GM12878 (cell line): ENCODE measurements at regions not wholly inside any gene's neighbourhood (a gene's known extent, or its start where the extent isn't known, plus 50 kb on each side); places are given as distances from the start of the nearest gene placed in this dataset.
"Not testable (repeated sequence)": the region's sequence is repeated elsewhere in the genome, so short reads cannot be mapped to it uniquely, and the experiment has no call there.

ENCODE experiments used
- ATAC-seq: fragments of 200-7000 bp; cut with Tn5 transposase; 3 replicates; pipeline ENCODE4 v1.9.1; 2020; ENCODE audit warnings: mild to moderate bottlenecking, moderate library complexity
- BruUV-seq: library from RNA; stranded (reverse); fragments of 400-500 nt; replicated peaks from 2 replicates; lab custom pipeline; 2021; lab: Mats Ljungman, UMichigan
- CTCF ChIA-PET: fragments of 300-600 bp; sonication (Branson Sonifier 250); formaldehyde crosslinking; extraction: SDS; loops from one replicate; lab custom pipeline; 2021; ENCODE audit warnings: inconsistent platforms; lab: Yijun Ruan, JAX
- POLR2A ChIA-PET: fragments of 350-600 bp; formaldehyde crosslinking; extraction: SDS; loops from one replicate; lab custom pipeline; 2021; ENCODE audit warnings: inconsistent platforms; lab: Charles Lee
- RAD21 ChIA-PET: fragments of 300-600 bp; sonication (Branson Sonifier 250); formaldehyde crosslinking; loops from one replicate; lab custom pipeline; 2023; ENCODE audit warnings: antibody characterized with exemption; ENCODE audit not compliant: unreplicated experiment; lab: Charles Lee
- SMC1A ChIA-PET: fragments of 300-600 bp; sonication (Branson Sonifier 250); formaldehyde crosslinking; loops from one replicate; lab custom pipeline; 2023; ENCODE audit not compliant: unreplicated experiment, uncharacterized antibody; lab: Charles Lee
- DNase-seq: peaks from one replicate; pipeline ENCODE4 v3.0.0-alpha.2; 2011; ENCODE audit warnings: low read depth, low spot score
- FAIRE-seq: peaks from 3 replicates; lab custom pipeline; 2011; peaks lifted over from hg19 to GRCh38; lab: Jason Lieb, UNC
- H2AFZ ChIP-seq: 2 replicates; pipeline ENCODE4 v1.6.0; 2011; ENCODE audit warnings: low read depth, low read length, control low read depth; ENCODE audit not compliant: control insufficient read depth
- H3K27ac ChIP-seq: 2 replicates; pipeline ENCODE4 v1.5.1; 2011; ENCODE audit warnings: control low read depth; ENCODE audit not compliant: control insufficient read depth, insufficient read depth
- H3K27me3 ChIP-seq, 2 experiments: replicated peaks in 1 of 2; 2 replicates each; pipeline versions ENCODE4 v1.6.0 to v1.6.1; 2011; ENCODE audit warnings: low read length in 1 of 2; ENCODE audit not compliant: control insufficient read depth in 2 of 2, insufficient read depth in 2 of 2
- H3K36me3 ChIP-seq, 2 experiments: 2 replicates each; pipeline ENCODE4 v1.5.1; 2011; ENCODE audit warnings: low read length in 1 of 2; ENCODE audit not compliant: control insufficient read depth in 2 of 2, insufficient read depth in 2 of 2
- H3K4me1 ChIP-seq: 2 replicates; pipeline ENCODE4 v1.6.1; 2011; ENCODE audit warnings: mild to moderate bottlenecking, low read length, moderate library complexity, mixed read lengths; ENCODE audit not compliant: control insufficient read depth, insufficient read depth
- H3K4me2 ChIP-seq: 2 replicates; pipeline ENCODE4 v1.6.0; 2011; ENCODE audit warnings: control low read depth; ENCODE audit not compliant: control insufficient read depth, insufficient read depth
- H3K4me3 ChIP-seq: fragments of 200-600 bp; sonication (generic); 2 replicates; pipeline ENCODE4 v1.5.1; 2016
- H3K79me2 ChIP-seq: 2 replicates; pipeline ENCODE4 v1.6.0; 2011; ENCODE audit warnings: low read length; ENCODE audit not compliant: control insufficient read depth, insufficient read depth
- H3K9ac ChIP-seq: 2 replicates; pipeline ENCODE4 v1.8.0; 2011; ENCODE audit warnings: low read length, control low read depth, mixed read lengths; ENCODE audit not compliant: control insufficient read depth, insufficient read depth
- H3K9me3 ChIP-seq: replicated peaks from 3 replicates; pipeline ENCODE4 v1.5.1; 2011; ENCODE audit warnings: mild to moderate bottlenecking, low read length; ENCODE audit not compliant: control insufficient read depth, insufficient read depth
- H4K20me1 ChIP-seq: 2 replicates; pipeline ENCODE4 v1.6.0; 2011; ENCODE audit not compliant: control insufficient read depth, insufficient read depth
- IKZF1 ChIP-seq: fragments of 450-650 bp; conservative IDR thresholded peaks from 2 replicates; pipeline ENCODE4 v1.6.1; 2017; ENCODE audit warnings: antibody characterized with exemption, mild to moderate bottlenecking
- WGBS: methylation state at CpG from one replicate; pipeline ENCODE4 v1.1.6; 2016; ENCODE audit warnings: low lambda C conversion rate; ENCODE audit not compliant: insufficient replicate concordance, insufficient coverage; ENCODE audit errors: missing lambda C conversion rate; 5-methylcytosine and 5-hydroxymethylcytosine counted together
- in situ Hi-C: fragments of 300-500 bp; cut with MboI; formaldehyde crosslinking; loops from 9 replicates; pipeline ENCODE4 v1.14.3; 2018; ENCODE audit warnings: mixed read lengths
- intact Hi-C: fragments of 100-400 bp; cut with micrococcal nuclease; formaldehyde crosslinking; loops from one replicate; pipeline ENCODE4 v1.14.2; 2022; ENCODE audit not compliant: unreplicated experiment

DNA sequence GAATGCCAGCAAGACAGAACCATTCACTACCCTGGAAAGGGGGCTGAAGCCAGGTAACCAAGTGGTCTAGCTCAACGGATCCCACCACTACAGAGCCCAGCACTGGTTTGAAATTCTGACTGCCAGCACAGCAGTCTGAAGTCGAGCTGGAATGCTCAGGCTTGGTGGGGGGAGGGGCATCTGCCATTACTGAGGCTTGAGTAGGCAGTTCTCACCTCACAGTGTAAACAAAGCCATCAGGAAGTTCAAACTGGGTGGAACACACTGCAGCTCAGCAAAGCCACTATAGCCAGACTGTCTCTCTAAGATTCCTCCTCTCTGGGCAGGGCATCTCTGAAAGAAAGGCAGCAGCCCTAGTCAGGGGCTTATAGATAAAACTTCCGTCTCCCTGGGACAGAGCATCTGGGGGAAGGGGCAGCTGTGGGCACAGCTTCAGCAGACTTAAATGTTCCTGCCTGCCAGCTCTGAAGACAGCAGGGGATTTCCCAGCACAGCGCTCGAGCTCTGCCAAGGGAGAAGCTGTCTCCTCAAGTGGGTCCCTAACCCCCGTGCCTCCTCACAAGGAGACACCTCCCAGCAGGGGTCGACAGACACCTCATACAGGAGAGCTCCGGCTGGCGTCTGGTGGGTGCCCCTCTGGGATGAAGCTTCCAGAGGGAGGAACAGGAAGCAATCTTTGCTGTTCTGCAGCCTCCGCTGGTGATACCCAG lies 188.1 kb upstream of the EDNRA start:
- POLR2A ChIA-PET, H3K27me3 ChIP-seq: not testable (repeated sequence)
- ATAC-seq = peak; percentile 27; the same call in 1 of the 3 replicates

DNA sequence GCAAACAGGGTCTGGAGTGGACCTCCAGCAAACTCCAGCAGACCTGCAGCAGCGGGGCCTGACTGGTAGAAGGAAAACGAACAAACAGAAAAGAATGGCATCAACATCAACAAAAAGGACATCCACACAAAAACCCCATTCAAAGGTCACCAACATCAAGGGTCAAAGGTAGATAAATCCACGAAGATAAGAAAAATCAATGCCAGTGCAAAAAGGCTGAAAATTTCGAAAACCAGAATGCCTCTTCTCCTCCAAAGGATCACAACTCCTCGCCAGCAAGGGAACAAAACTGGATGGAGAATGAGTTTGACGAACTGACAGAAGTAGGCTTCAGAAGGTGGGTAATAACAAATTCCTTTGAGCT lies 187.6 kb upstream of the EDNRA start:
- DNase-seq, H3K4me3 ChIP-seq, H3K9me3 ChIP-seq, BruUV-seq, H3K4me1 ChIP-seq, H3K9ac ChIP-seq, H4K20me1 ChIP-seq, in situ Hi-C loops, intact Hi-C loops, H3K27ac ChIP-seq, H3K36me3 ChIP-seq, H2AFZ ChIP-seq, H3K4me2 ChIP-seq, H3K27me3 ChIP-seq, FAIRE-seq, H3K79me2 ChIP-seq, RAD21 ChIA-PET, ATAC-seq: not testable (repeated sequence)
- WGBS = 0% methylated on average over 6 of the region's 6 CpGs
- SMC1A ChIA-PET = interaction anchor here (1.3 kb wide), 1 partner anchor 72 kb away, joined by 3 read pairs; no protein-coding TSS in a partner anchor
- POLR2A ChIA-PET = interaction anchor here (0.7 kb wide), 1 partner anchor 1351 kb away, joined by 4 read pairs; no protein-coding TSS in a partner anchor
- CTCF ChIA-PET = interaction anchor here (1.3 kb wide), 1 partner anchor 294 kb away, joined by 5 read pairs; no protein-coding TSS in a partner anchor

More for the DNA sequence above, 188.1 kb upstream of the EDNRA start:
- 0 out of 2 replicates have a peak, but pooled peaks have one; percentile 21 for TF ChIP-seq IKZF1
- TF ChIP-seq, all 136 proteins: peak for 1; not testable (repeated sequence) for 135
- ChIA-PET CTCF (interaction anchor here (1.3 to 1.4 kb wide), 2 partner anchors 294 to 296 kb away, joined by 5 to 6 read pairs; no protein-coding TSS in a partner anchor), SMC1A (interaction anchor here (1.3 kb wide), 1 partner anchor 73 kb away, joined by 3 read pairs; no protein-coding TSS in a partner anchor), RAD21 (interaction anchor here (0.6 kb wide), 1 partner anchor 123 kb away, joined by 3 read pairs; no protein-coding TSS in a partner anchor)
- H2AFZ ChIP-seq, FAIRE-seq, intact Hi-C loops, H3K4me2 ChIP-seq, H3K4me1 ChIP-seq, H3K79me2 ChIP-seq, H3K4me3 ChIP-seq, H4K20me1 ChIP-seq, BruUV-seq, DNase-seq, in situ Hi-C loops, H3K9ac ChIP-seq, H3K9me3 ChIP-seq, H3K27ac ChIP-seq, H3K36me3 ChIP-seq: not testable (repeated sequence)
- 31% methylated on average over 10 of the region's 10 CpGs for WGBS
